Lower leg skin (tissue), 3 donors: ENCODE measurements at regions not wholly inside any gene's neighbourhood (a gene's known extent, or its start where the extent isn't known, plus 50 kb on each side); places are given as distances from the start of the nearest gene placed in this dataset.

Source experiments
- CTCF ChIP-seq, 3 donors: fragments of 450-650 bp; IDR thresholded peaks; one replicate each; pipeline ENCODE4 v1.5.1; 2016; ENCODE audit warnings: antibody characterized with exemption in 3 of 3, mild to moderate bottlenecking in 3 of 3, moderate library complexity in 2 of 3
- POLR2A ChIP-seq, 2 donors: fragments of 450-650 bp; IDR thresholded peaks; one replicate each; pipeline ENCODE4 v1.6.1; 2016 to 2017; ENCODE audit warnings: antibody characterized with exemption in 2 of 2, mild to moderate bottlenecking in 1 of 2, moderate library complexity in 1 of 2

GRCh38 chr7:130946114-130946513 lies 212.1 kb upstream of the KLF14 start:
- no peak for TF ChIP-seq POLR2A (IDR thresholded peaks at IDR 0.05)
- TF ChIP-seq CTCF (IDR thresholded peaks at IDR 0.05): no peak
